ENCODE measurements at regions not wholly inside any gene's neighbourhood (a gene's known extent, or its start where the extent isn't known, plus 50 kb on each side); places are given as distances from the start of the nearest gene placed in this dataset.

DNA sequence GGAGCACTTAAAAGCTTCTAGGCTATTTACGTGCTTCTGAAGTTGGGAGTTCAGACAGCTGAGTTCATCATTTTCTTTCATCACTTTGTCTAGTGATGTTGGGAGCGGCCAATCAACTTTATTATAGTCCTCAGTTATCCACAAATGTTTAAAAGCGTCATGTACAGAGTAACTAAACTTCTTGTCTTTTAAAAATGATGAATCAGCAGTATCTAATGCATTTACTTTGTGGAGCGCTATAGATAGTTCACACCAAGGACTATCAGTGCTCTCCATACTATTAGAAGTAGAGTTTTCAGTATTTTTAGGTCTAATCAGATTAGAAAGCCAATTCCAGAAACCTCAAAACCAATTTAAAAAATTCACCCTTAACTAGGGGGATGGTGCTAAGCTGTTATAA lies 778.7 kb upstream of the PRMT6 start:
- Histone ChIP-seq H3K4me1 (ENCODE audit: control insufficient read depth, extremely low read depth, insufficient read depth, low read length) (no peaks in the 10 kb centered on the region), H3K4me2 (ENCODE audit: insufficient read depth, low read length) (no peak overlapping the region), H3K9me1 (replicated peaks; ENCODE audit: control insufficient read depth, extremely low read depth, insufficient read depth, low read length) (no peaks in the 10 kb centered on the region), H3K36me3 (ENCODE audit: control insufficient read depth in 2 of 2, extremely low read depth in 1 of 2, insufficient read depth in 2 of 2, low read length in 2 of 2) (no peaks in the 10 kb centered on the region), H3K9me3 (replicated peaks; ENCODE audit: control insufficient read depth, insufficient read depth, low read length) (peaks cover 2% of the 10 kb centered on the region), H3K27me3 (ENCODE audit: control insufficient read depth in 2 of 2, insufficient read depth in 2 of 2, low read length in 2 of 2) (no peaks in the 10 kb centered on the region), H2AFZ (ENCODE audit: low read depth, low read length) (no peak overlapping the region), H3K4me3 (replicated peaks in 1 of 3; ENCODE audit: insufficient read depth in 1 of 3, low read depth in 1 of 3, low read length in 3 of 3) (no peak overlapping the region), H3K79me2 (ENCODE audit: control insufficient read depth, insufficient read depth, low read length) (no peaks in the 10 kb centered on the region), H3K27ac (ENCODE audit: insufficient read depth, low read depth, low read length) (no peak overlapping the region), H4K20me1 (replicated peaks; ENCODE audit: control insufficient read depth, extremely low read depth, insufficient read depth, low read length) (no peaks in the 10 kb centered on the region), H3K9ac (replicated peaks; ENCODE audit: extremely low read depth, insufficient read depth, low read length) (no peak overlapping the region)
- no TSS peak for BruUV-seq (replicated peaks)
- dilution Hi-C loops (cut with MboI; ENCODE audit: extremely low pct_ligation_motif_present, low sequenced_read_pairs), result no loop called here
- TF ChIP-seq MYC (IDR thresholded peaks at IDR 0.05; ENCODE audit: low read depth, low read length) (no peak), GATA2 (IDR thresholded peaks at IDR 0.05; ENCODE audit: insufficient read depth, insufficient read length, low read depth, low read length) (no peak), EZH2 (IDR thresholded peaks at IDR 0.05; ENCODE audit: borderline replicate concordance, low read depth, low read length, severe bottlenecking) (no peak), JUN (IDR thresholded peaks at IDR 0.05; ENCODE audit: borderline replicate concordance, insufficient read depth, insufficient read length, low read depth) (no peak), POLR2AphosphoS5 (IDR thresholded peaks at IDR 0.05; ENCODE audit: insufficient read depth, low read depth, low read length) (no peak), POLR2A (IDR thresholded peaks at IDR 0.05; ENCODE audit: low read depth, low read length) (no peak), FOS (IDR thresholded peaks at IDR 0.05; ENCODE audit: borderline replicate concordance, insufficient read depth, low read length) (no peak), CTCF (IDR thresholded peaks at IDR 0.05; ENCODE audit: extremely low read depth in 1 of 2, insufficient read depth in 1 of 2, low read depth in 1 of 2, low read length in 2 of 2) (no peak)
- TF ChIP-seq, protein P1, sequence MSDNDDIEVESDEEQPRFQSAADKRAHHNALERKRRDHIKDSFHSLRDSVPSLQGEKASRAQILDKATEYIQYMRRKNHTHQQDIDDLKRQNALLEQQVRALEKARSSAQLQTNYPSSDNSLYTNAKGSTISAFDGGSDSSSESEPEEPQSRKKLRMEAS (IDR thresholded peaks at IDR 0.05; ENCODE audit: insufficient read depth, insufficient read length), result no peak
- POLR2A ChIA-PET, result no interaction called here
- CTCF ChIA-PET, result no interaction called here
- FAIRE-seq, result no peak
- intact Hi-C loops (cut with micrococcal nuclease), result no loop called here
- DNase-seq (ENCODE audit: low read depth, low spot score), result no peak

All from endothelial cell of umbilical vein (primary cell).